ENCODE measurements at regions not wholly inside any gene's neighbourhood (a gene's known extent, or its start where the extent isn't known, plus 50 kb on each side); places are given as distances from the start of the nearest gene placed in this dataset.
"Not testable (repeated sequence)": the region's sequence is repeated elsewhere in the genome, so short reads cannot be mapped to it uniquely, and the experiment has no call there.

DNA sequence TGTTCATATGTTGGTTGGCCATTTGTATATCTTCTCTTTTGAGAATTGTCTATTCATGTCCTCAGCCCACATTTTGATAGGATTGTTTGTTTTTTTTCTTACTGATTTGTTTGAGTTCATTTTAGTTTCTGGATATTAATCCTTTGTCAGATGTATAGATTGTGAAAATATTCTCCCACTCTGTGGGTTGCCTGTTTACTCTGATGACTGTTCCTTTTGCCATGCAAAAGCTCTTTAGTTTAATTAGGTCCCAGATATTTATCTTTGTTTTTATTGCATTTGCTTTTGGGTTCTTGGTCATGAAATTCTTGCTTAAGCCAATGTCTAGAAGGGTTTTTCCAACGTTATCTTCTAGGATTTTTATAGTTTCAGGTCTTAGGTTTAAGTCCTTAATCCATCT lies 740.7 kb upstream of the FAT3 start:
- TF ChIP-seq CTCF (IDR thresholded peaks at IDR 0.05); POLR2AphosphoS5 (IDR thresholded peaks at IDR 0.05; ENCODE audit: low read depth, low read length); SIN3A (IDR thresholded peaks at IDR 0.05; ENCODE audit: borderline replicate concordance, insufficient read depth, low read depth, low read length); TCF7L2 (IDR thresholded peaks at IDR 0.05; ENCODE audit: low read depth, low read length): not testable (repeated sequence)
- TF ChIP-seq, protein P1, sequence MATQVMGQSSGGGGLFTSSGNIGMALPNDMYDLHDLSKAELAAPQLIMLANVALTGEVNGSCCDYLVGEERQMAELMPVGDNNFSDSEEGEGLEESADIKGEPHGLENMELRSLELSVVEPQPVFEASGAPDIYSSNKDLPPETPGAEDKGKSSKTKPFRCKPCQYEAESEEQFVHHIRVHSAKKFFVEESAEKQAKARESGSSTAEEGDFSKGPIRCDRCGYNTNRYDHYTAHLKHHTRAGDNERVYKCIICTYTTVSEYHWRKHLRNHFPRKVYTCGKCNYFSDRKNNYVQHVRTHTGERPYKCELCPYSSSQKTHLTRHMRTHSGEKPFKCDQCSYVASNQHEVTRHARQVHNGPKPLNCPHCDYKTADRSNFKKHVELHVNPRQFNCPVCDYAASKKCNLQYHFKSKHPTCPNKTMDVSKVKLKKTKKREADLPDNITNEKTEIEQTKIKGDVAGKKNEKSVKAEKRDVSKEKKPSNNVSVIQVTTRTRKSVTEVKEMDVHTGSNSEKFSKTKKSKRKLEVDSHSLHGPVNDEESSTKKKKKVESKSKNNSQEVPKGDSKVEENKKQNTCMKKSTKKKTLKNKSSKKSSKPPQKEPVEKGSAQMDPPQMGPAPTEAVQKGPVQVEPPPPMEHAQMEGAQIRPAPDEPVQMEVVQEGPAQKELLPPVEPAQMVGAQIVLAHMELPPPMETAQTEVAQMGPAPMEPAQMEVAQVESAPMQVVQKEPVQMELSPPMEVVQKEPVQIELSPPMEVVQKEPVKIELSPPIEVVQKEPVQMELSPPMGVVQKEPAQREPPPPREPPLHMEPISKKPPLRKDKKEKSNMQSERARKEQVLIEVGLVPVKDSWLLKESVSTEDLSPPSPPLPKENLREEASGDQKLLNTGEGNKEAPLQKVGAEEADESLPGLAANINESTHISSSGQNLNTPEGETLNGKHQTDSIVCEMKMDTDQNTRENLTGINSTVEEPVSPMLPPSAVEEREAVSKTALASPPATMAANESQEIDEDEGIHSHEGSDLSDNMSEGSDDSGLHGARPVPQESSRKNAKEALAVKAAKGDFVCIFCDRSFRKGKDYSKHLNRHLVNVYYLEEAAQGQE (IDR thresholded peaks at IDR 0.05; ENCODE audit: insufficient read depth in 1 of 2, low read depth in 2 of 2, low read length in 1 of 2), result not testable (repeated sequence)
